ENCODE measurements at regions not wholly inside any gene's neighbourhood (a gene's known extent, or its start where the extent isn't known, plus 50 kb on each side); places are given as distances from the start of the nearest gene placed in this dataset.

GRCh38 chr3:30461311-30461710 is 145.1 kb upstream of the TGFBR2 start:
- Histone ChIP-seq H4K5ac (ENCODE audit: insufficient read length, low read depth, low read length) (no peak overlapping the region), H3K36me3 (ENCODE audit: control insufficient read depth in 2 of 4, insufficient read depth in 4 of 4, low read length in 3 of 4) (no peaks in the 10 kb centered on the region), H3K14ac (ENCODE audit: insufficient read length) (no peak overlapping the region), H4K91ac (replicated peaks; ENCODE audit: insufficient read length, low read length) (no peak overlapping the region), H3K4me3 (ENCODE audit: extremely low read depth in 1 of 4, insufficient read depth in 2 of 4, low read depth in 3 of 4, low read length in 4 of 4) (no peak overlapping the region), H3K23me2 (ENCODE audit: low read depth, low read length) (no peaks in the 10 kb centered on the region), H3K18ac (ENCODE audit: extremely low read depth, low read length) (no peak overlapping the region), H3K56ac (replicated peaks; ENCODE audit: insufficient read length, low read depth, low read length) (no peak overlapping the region), H2BK15ac (ENCODE audit: low read length) (no peak overlapping the region), H3K79me1 (ENCODE audit: low read depth, low read length) (no peaks in the 10 kb centered on the region), H3K9me3 (ENCODE audit: insufficient read depth in 2 of 2, low read depth in 1 of 2, low read length in 1 of 2) (no peaks in the 10 kb centered on the region), H3K4ac (replicated peaks; ENCODE audit: insufficient read length, low read depth, low read length) (no peak overlapping the region), H2AK5ac (ENCODE audit: low read depth, low read length) (no peak overlapping the region), H3K23ac (ENCODE audit: insufficient read length) (no peak overlapping the region), H2BK12ac (ENCODE audit: low read depth, low read length) (no peak overlapping the region), H2BK120ac (replicated peaks; ENCODE audit: low read depth, low read length) (no peak overlapping the region), H3K27me3 (replicated peaks in 1 of 4; ENCODE audit: control insufficient read depth in 3 of 4, extremely low read depth in 1 of 4, insufficient read depth in 3 of 4, low read length in 3 of 4) (no peaks in the 10 kb centered on the region), H2BK20ac (ENCODE audit: low read length) (no peak overlapping the region), H2AFZ (ENCODE audit: low read length) (no peak overlapping the region), H3K4me2 (ENCODE audit: insufficient read depth in 1 of 2, low read depth in 2 of 2, low read length in 2 of 2) (no peak overlapping the region), H2BK5ac (ENCODE audit: low read depth, low read length) (no peak overlapping the region), H3K27ac (ENCODE audit: low read depth, low read length) (no peak overlapping the region), H4K20me1 (replicated peaks in 1 of 2; ENCODE audit: control insufficient read depth in 1 of 2, insufficient read depth in 2 of 2, low read length in 2 of 2) (no peaks in the 10 kb centered on the region), H3K79me2 (ENCODE audit: control insufficient read depth in 1 of 2, insufficient read depth in 2 of 2, low read length in 2 of 2) (no peaks in the 10 kb centered on the region), H3K4me1 (replicated peaks in 1 of 4; ENCODE audit: control insufficient read depth in 3 of 4, insufficient read depth in 4 of 4, low read length in 3 of 4) (no peaks in the 10 kb centered on the region), H3K9ac (replicated peaks in 1 of 4; ENCODE audit: extremely low read depth in 1 of 4, low read depth in 3 of 4, low read length in 3 of 4) (no peak overlapping the region), H4K8ac (ENCODE audit: extremely low read depth, insufficient read depth, low read length) (no peak overlapping the region)
- POLR2A ChIA-PET (ENCODE audit: partially characterized antibody): no interaction called here
- CTCF ChIA-PET (ENCODE audit: partially characterized antibody): no interaction called here
- WGBS, 2 experiments (ENCODE audit: extremely low coverage in 1 of 2, insufficient coverage in 1 of 2, insufficient read length in 1 of 2, insufficient replicate concordance in 2 of 2, low coverage in 1 of 2, low lambda C conversion rate in 2 of 2, missing lambda C conversion rate in 1 of 2): 85% methylated on average over 2 of the region's 2 CpGs; no CpG with 5 or more reads in 1 of the 2 experiments
- FAIRE-seq (no peak), DNase-seq (ENCODE audit: low read depth in 1 of 2, low spot score in 2 of 2) (no peak)
- TF ChIP-seq, protein P1, sequence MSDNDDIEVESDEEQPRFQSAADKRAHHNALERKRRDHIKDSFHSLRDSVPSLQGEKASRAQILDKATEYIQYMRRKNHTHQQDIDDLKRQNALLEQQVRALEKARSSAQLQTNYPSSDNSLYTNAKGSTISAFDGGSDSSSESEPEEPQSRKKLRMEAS (IDR thresholded peaks at IDR 0.05): no peak
- TF ChIP-seq SUZ12 (IDR thresholded peaks at IDR 0.05; ENCODE audit: low read length): no peak
